ENCODE measurements at regions not wholly inside any gene's neighbourhood (a gene's known extent, or its start where the extent isn't known, plus 50 kb on each side); places are given as distances from the start of the nearest gene placed in this dataset.

DNA sequence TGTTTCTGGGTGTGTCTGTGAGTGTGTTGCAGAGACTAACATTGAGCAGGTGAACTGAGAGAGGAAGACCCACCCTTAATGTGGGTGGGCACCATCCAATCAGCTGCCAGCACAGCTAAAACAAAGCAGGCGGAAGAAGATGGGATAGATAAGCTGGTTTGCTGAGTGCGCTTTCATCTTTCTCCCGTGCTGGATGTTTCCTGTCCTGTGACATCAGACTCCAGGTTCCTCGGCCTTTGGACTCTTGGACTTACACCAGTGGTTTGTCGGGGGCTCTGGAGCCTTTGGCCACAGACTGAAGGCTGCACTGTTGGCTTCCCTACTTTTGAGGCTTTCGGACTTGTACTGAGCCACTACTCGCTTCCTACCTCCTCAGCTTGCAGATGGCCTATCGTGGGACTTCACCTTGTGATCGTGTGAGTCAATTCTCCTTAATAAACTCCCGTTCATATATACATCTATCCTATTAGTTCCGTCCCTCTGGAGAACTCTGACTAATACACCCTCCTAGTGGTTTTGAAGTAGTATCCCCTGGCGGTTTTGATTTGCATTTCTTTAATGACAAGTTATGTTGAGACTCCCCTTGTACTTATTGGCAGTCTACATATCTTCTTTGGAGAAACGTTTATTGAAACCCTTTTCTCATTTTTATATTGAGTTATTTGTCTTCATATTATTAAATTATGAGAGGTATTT is 546.6 kb upstream of the TMPRSS15 start:
- H3K27me3 ChIP-seq, result no peaks in the 10 kb centered on the region
- TF ChIP-seq POLR2A (IDR thresholded peaks at IDR 0.05), result no peak
- TF ChIP-seq, protein P1, sequence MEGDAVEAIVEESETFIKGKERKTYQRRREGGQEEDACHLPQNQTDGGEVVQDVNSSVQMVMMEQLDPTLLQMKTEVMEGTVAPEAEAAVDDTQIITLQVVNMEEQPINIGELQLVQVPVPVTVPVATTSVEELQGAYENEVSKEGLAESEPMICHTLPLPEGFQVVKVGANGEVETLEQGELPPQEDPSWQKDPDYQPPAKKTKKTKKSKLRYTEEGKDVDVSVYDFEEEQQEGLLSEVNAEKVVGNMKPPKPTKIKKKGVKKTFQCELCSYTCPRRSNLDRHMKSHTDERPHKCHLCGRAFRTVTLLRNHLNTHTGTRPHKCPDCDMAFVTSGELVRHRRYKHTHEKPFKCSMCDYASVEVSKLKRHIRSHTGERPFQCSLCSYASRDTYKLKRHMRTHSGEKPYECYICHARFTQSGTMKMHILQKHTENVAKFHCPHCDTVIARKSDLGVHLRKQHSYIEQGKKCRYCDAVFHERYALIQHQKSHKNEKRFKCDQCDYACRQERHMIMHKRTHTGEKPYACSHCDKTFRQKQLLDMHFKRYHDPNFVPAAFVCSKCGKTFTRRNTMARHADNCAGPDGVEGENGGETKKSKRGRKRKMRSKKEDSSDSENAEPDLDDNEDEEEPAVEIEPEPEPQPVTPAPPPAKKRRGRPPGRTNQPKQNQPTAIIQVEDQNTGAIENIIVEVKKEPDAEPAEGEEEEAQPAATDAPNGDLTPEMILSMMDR (IDR thresholded peaks at IDR 0.05), result no peak
- DNase-seq, result peak; percentile 19
- 56 to 70% methylated on average over 13 of the region's 13 CpGs for WGBS, 2 donors
- no peaks in the 10 kb centered on the region for H3K9me3 ChIP-seq
- H3K4me1 ChIP-seq, result no peaks in the 10 kb centered on the region
- H3K27ac ChIP-seq, result no peak overlapping the region
- intact Hi-C loops (cut with DNase I; ENCODE audit: low total_unique reads), result no loop called here
- H3K4me3 ChIP-seq, result no peak overlapping the region
- no peaks in the 10 kb centered on the region for H3K36me3 ChIP-seq (ENCODE audit: low read depth, missing control alignments)

GRCh38 chr21:18951271-18952038 is 547.9 kb upstream of the TMPRSS15 start:
- DNase-seq, result peak; percentile 46
- no peak for TF ChIP-seq POLR2A (IDR thresholded peaks at IDR 0.05)
- TF ChIP-seq, protein P1 (IDR thresholded peaks at IDR 0.05), result peak in 2 of 3 experiments; percentile 16 to 38
- no peaks in the 10 kb centered on the region for H3K4me1 ChIP-seq
- 45 to 50% methylated on average over 14 of the region's 14 CpGs for WGBS, 2 donors
- no peaks in the 10 kb centered on the region for H3K9me3 ChIP-seq
- no peak overlapping the region for H3K27ac ChIP-seq
- no peaks in the 10 kb centered on the region for H3K36me3 ChIP-seq (ENCODE audit: low read depth, missing control alignments)
- H3K27me3 ChIP-seq, result no peaks in the 10 kb centered on the region
- intact Hi-C loops (cut with DNase I; ENCODE audit: low total_unique reads), result no loop called here
- H3K4me3 ChIP-seq, result no peak overlapping the region

DNA sequence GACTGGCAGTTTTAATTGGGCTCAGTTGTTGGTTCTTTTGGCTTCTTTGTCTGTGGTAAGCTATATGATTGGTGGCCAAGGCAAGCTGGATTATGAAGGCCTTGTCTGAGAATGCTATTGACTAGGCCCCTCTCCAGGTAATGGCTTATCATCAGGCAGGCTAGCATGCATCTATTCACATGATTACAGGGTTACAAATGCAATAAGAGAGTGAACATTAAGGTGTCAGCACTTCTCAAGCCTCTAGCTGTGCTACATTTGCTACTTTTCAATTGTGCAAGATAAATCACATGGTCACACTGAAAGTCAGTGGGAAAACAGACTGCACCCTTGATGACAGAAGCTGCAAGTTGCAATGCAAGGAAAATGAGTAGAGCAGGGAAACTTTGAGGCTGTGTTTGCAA is 550.9 kb upstream of the TMPRSS15 start:
- H3K4me1 ChIP-seq, result no peaks in the 10 kb centered on the region
- no peak overlapping the region for H3K27ac ChIP-seq
- intact Hi-C loops (cut with DNase I; ENCODE audit: low total_unique reads), result no loop called here
- no peaks in the 10 kb centered on the region for H3K27me3 ChIP-seq
- DNase-seq, result no peak
- H3K9me3 ChIP-seq, result no peaks in the 10 kb centered on the region
- TF ChIP-seq, protein P1 (IDR thresholded peaks at IDR 0.05), result no peak
- TF ChIP-seq POLR2A (IDR thresholded peaks at IDR 0.05), result no peak
- H3K4me3 ChIP-seq, result no peak overlapping the region
- H3K36me3 ChIP-seq (ENCODE audit: low read depth, missing control alignments), result no peaks in the 10 kb centered on the region

- DNase-seq, result no peak
- no peak for TF ChIP-seq POLR2A (IDR thresholded peaks at IDR 0.05)
- TF ChIP-seq, protein P1 (IDR thresholded peaks at IDR 0.05), result no peak
- no peaks in the 10 kb centered on the region for H3K4me1 ChIP-seq
- no peaks in the 10 kb centered on the region for H3K9me3 ChIP-seq
- WGBS, 2 donors, result 58 to 74% methylated on average over 3 of the region's 3 CpGs
- no peaks in the 10 kb centered on the region for H3K36me3 ChIP-seq (ENCODE audit: low read depth, missing control alignments)
- no peaks in the 10 kb centered on the region for H3K27me3 ChIP-seq
- no peak overlapping the region for H3K27ac ChIP-seq
- intact Hi-C loops (cut with DNase I; ENCODE audit: low total_unique reads), result no loop called here
- no peak overlapping the region for H3K4me3 ChIP-seq
Observed at GRCh38 chr21:18959817-18960216, 556.2 kb upstream of the TMPRSS15 start.
